Keratinocyte (primary cell): ENCODE measurements at regions not wholly inside any gene's neighbourhood (a gene's known extent, or its start where the extent isn't known, plus 50 kb on each side); places are given as distances from the start of the nearest gene placed in this dataset.

Experiments
- DNase-seq: peaks from one replicate; pipeline ENCODE4 v3.0.0-alpha.2; 2011; ENCODE audit warnings: low read depth, missing footprints, low spot score
- FAIRE-seq: peaks from 2 replicates; lab custom pipeline; 2011; peaks lifted over from hg19 to GRCh38; lab: Jason Lieb, UNC
- H2AFZ ChIP-seq: 2 replicates; pipeline ENCODE4 v1.6.0; 2012; ENCODE audit warnings: low read length, control low read depth, inconsistent platforms; ENCODE audit not compliant: control insufficient read depth
- H3K27ac ChIP-seq: 2 replicates; pipeline ENCODE4 v1.5.1; 2011; ENCODE audit warnings: low read length; ENCODE audit not compliant: control insufficient read depth, insufficient read depth
- H3K27me3 ChIP-seq: 3 replicates; pipeline ENCODE4 v1.6.0; 2011; ENCODE audit warnings: low read length; ENCODE audit not compliant: control insufficient read depth, insufficient read depth; ENCODE audit errors: extremely low read depth
- H3K36me3 ChIP-seq, 2 experiments: 2 replicates in 1 of 2; 3 replicates in 1 of 2; pipeline ENCODE4 v1.5.1; 2011; ENCODE audit warnings: low read length in 2 of 2, mild to moderate bottlenecking in 1 of 2; ENCODE audit not compliant: control insufficient read depth in 2 of 2, insufficient read depth in 2 of 2; ENCODE audit errors: extremely low read depth in 1 of 2
- H3K4me1 ChIP-seq: 3 replicates; pipeline ENCODE4 v1.5.1; 2011; ENCODE audit warnings: low read length; ENCODE audit not compliant: control insufficient read depth, insufficient read depth; ENCODE audit errors: extremely low read depth
- H3K4me2 ChIP-seq: 3 replicates; pipeline ENCODE4 v1.6.0; 2011; ENCODE audit warnings: low read depth, low read length; ENCODE audit not compliant: control insufficient read depth, insufficient read depth; ENCODE audit errors: extremely low read depth
- H3K4me3 ChIP-seq, 3 experiments: fragments of 200-600 bp in 1 of 3; sonication (generic) in 1 of 3; 2 replicates in 2 of 3; 3 replicates in 1 of 3; pipeline ENCODE4 v1.5.1; 2011 to 2016; ENCODE audit warnings: low read length in 3 of 3, mild to moderate bottlenecking in 3 of 3, control low read depth in 2 of 3, inconsistent platforms in 1 of 3, low read depth in 1 of 3, mixed read lengths in 1 of 3, mixed run types in 1 of 3, moderate library complexity in 1 of 3; ENCODE audit not compliant: control insufficient read depth in 2 of 3, insufficient read depth in 2 of 3; ENCODE audit errors: extremely low read depth in 1 of 3
- H3K79me2 ChIP-seq: 2 replicates; pipeline ENCODE4 v1.6.0; 2012; ENCODE audit warnings: low read length; ENCODE audit not compliant: control insufficient read depth, insufficient read depth
- H3K9ac ChIP-seq: 3 replicates; pipeline ENCODE4 v1.6.0; 2011; ENCODE audit warnings: low read length; ENCODE audit not compliant: control insufficient read depth, insufficient read depth; ENCODE audit errors: extremely low read depth
- H3K9me1 ChIP-seq: 3 replicates; pipeline ENCODE4 v1.6.0; 2011; ENCODE audit warnings: low read length; ENCODE audit not compliant: control insufficient read depth, insufficient read depth; ENCODE audit errors: extremely low read depth
- H3K9me3 ChIP-seq: 2 replicates; pipeline ENCODE4 v1.5.1; 2012; ENCODE audit warnings: low read depth, low read length; ENCODE audit not compliant: control insufficient read depth
- H4K20me1 ChIP-seq: 3 replicates; pipeline ENCODE4 v1.6.0; 2011; ENCODE audit warnings: low read length; ENCODE audit not compliant: control insufficient read depth, insufficient read depth; ENCODE audit errors: extremely low read depth
- EZH2 ChIP-seq: IDR thresholded peaks from one replicate; pipeline ENCODE4 v1.6.1; 2012; ENCODE audit warnings: inconsistent platforms, mild to moderate bottlenecking, low read length, moderate library complexity
- dilution Hi-C: fragments of 300-500 bp; cut with MboI; formaldehyde crosslinking; loops from one replicate; pipeline ENCODE4 v1.7.0; 2020; ENCODE audit warnings: low sequenced_read_pairs; ENCODE audit not compliant: extremely low pct_ligation_motif_present
- TF ChIP-seq, protein P1 (sequence below), 3 experiments: IDR thresholded peaks in 1 of 3; conservative IDR thresholded peaks in 1 of 3; optimal IDR thresholded peaks in 1 of 3; 2 replicates in 2 of 3; 3 replicates in 1 of 3; pipeline versions ENCODE3 to v1.5.1; 2011; ENCODE audit warnings: low read length in 3 of 3, mild to moderate bottlenecking in 3 of 3, moderate library complexity in 2 of 3, control low read depth in 1 of 3, inconsistent platforms in 1 of 3; ENCODE audit not compliant: insufficient read depth in 2 of 3; ENCODE audit errors: extremely low read depth in 1 of 3

GRCh38 chr1:78387871-78388270 lies 102.9 kb upstream of the PTGFR start:
- H2AFZ ChIP-seq, result no peak overlapping the region
- H3K9me1 ChIP-seq, result no peaks in the 10 kb centered on the region
- no peaks in the 10 kb centered on the region for H3K36me3 ChIP-seq
- H3K4me1 ChIP-seq, result no peaks in the 10 kb centered on the region
- H3K27me3 ChIP-seq, result no peaks in the 10 kb centered on the region
- FAIRE-seq, result no peak
- no peaks in the 10 kb centered on the region for H3K79me2 ChIP-seq
- no peak for DNase-seq
- dilution Hi-C loops, result no loop called here
- no peak overlapping the region for H3K4me2 ChIP-seq
- H3K9me3 ChIP-seq, result no peaks in the 10 kb centered on the region
- TF ChIP-seq, protein P1, sequence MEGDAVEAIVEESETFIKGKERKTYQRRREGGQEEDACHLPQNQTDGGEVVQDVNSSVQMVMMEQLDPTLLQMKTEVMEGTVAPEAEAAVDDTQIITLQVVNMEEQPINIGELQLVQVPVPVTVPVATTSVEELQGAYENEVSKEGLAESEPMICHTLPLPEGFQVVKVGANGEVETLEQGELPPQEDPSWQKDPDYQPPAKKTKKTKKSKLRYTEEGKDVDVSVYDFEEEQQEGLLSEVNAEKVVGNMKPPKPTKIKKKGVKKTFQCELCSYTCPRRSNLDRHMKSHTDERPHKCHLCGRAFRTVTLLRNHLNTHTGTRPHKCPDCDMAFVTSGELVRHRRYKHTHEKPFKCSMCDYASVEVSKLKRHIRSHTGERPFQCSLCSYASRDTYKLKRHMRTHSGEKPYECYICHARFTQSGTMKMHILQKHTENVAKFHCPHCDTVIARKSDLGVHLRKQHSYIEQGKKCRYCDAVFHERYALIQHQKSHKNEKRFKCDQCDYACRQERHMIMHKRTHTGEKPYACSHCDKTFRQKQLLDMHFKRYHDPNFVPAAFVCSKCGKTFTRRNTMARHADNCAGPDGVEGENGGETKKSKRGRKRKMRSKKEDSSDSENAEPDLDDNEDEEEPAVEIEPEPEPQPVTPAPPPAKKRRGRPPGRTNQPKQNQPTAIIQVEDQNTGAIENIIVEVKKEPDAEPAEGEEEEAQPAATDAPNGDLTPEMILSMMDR (optimal IDR thresholded peaks at IDR 0.05 in 1 of 3, IDR thresholded peaks at IDR 0.05 in 1 of 3, conservative IDR thresholded peaks at IDR 0.05 in 1 of 3; ENCODE audit: extremely low read depth in 1 of 3, insufficient read depth in 2 of 3, low read length in 3 of 3), result no peak
- TF ChIP-seq EZH2, result no peak
- no peak overlapping the region for H3K9ac ChIP-seq
- no peak overlapping the region for H3K4me3 ChIP-seq
- H3K27ac ChIP-seq, result no peak overlapping the region
- no peaks in the 10 kb centered on the region for H4K20me1 ChIP-seq

DNA sequence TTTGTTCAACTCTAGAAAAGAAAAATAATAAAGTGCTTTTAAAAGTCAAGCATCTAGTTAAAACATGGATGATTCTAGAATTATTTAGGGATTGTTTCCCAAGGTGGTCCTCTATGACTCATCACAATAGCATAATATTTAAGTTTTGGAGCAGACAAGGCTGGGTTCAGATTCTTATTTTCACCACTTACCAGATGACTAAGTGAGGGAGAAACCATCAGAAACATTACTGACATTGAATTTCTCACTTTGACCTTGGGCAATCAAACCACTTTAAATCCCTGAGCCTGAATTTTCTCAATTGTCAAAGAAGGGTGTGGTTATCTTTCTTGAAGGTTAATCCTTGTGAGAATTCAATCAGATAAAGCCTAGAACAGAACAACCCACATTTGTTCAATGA lies 102.5 kb upstream of the PTGFR start:
- dilution Hi-C loops, result no loop called here
- H3K9me3 ChIP-seq, result no peaks in the 10 kb centered on the region
- no peak overlapping the region for H3K27ac ChIP-seq
- H3K4me1 ChIP-seq, result no peaks in the 10 kb centered on the region
- H3K36me3 ChIP-seq, result no peaks in the 10 kb centered on the region
- TF ChIP-seq, protein P1 (optimal IDR thresholded peaks at IDR 0.05 in 1 of 3, IDR thresholded peaks at IDR 0.05 in 1 of 3, conservative IDR thresholded peaks at IDR 0.05 in 1 of 3; ENCODE audit: extremely low read depth in 1 of 3, insufficient read depth in 2 of 3, low read length in 3 of 3), result no peak
- TF ChIP-seq EZH2, result no peak
- H4K20me1 ChIP-seq, result no peaks in the 10 kb centered on the region
- H2AFZ ChIP-seq, result no peak overlapping the region
- no peak for FAIRE-seq
- DNase-seq, result no peak
- H3K9me1 ChIP-seq, result no peaks in the 10 kb centered on the region
- H3K79me2 ChIP-seq, result no peaks in the 10 kb centered on the region
- H3K4me2 ChIP-seq, result no peak overlapping the region
- H3K4me3 ChIP-seq, result no peak overlapping the region
- no peak overlapping the region for H3K9ac ChIP-seq
- no peaks in the 10 kb centered on the region for H3K27me3 ChIP-seq
